SK-N-SH (cell line): ENCODE measurements at regions not wholly inside any gene's neighbourhood (a gene's known extent, or its start where the extent isn't known, plus 50 kb on each side); places are given as distances from the start of the nearest gene placed in this dataset.

Experiments used
- CTCF ChIP-seq: fragments of 200-600 bp; sonication (generic); IDR thresholded peaks from 2 replicates; pipeline ENCODE4 v1.6.1; 2017; ENCODE audit warnings: antibody characterized with exemption, mild to moderate bottlenecking, moderate library complexity
- EZH2phosphoT487 ChIP-seq: fragments of 200-600 bp; sonication (generic); IDR thresholded peaks from 2 replicates; pipeline ENCODE4 v1.6.1; 2017; ENCODE audit warnings: low read depth, mixed run types, mild to moderate bottlenecking, antibody characterized with exemption, moderate library complexity, borderline replicate concordance
- FOXM1 ChIP-seq: IDR thresholded peaks from 2 replicates; pipeline ENCODE4 v1.4.0; 2012; ENCODE audit warnings: low read depth, mild to moderate bottlenecking
- IRF3 ChIP-seq: fragments of 150-350 bp; IDR thresholded peaks from 2 replicates; pipeline ENCODE4 v1.6.1; 2016; ENCODE audit warnings: mild to moderate bottlenecking, low read depth, low read length
- JUND ChIP-seq: IDR thresholded peaks from 2 replicates; pipeline ENCODE4 v1.4.0; 2012
- POLR2AphosphoS5 ChIP-seq: IDR thresholded peaks from 2 replicates; pipeline ENCODE4 v1.6.1; 2012; ENCODE audit warnings: low read depth, low read length
- RCOR1 ChIP-seq: fragments of 150-350 bp; IDR thresholded peaks from 2 replicates; pipeline ENCODE4 v1.6.1; 2017; ENCODE audit warnings: antibody characterized with exemption, low read length
- TF ChIP-seq, protein P1 (sequence below): fragments of 150-350 bp; IDR thresholded peaks from 2 replicates; pipeline ENCODE4 v1.6.1; 2017; ENCODE audit warnings: antibody characterized with exemption, low read length, low read depth, borderline replicate concordance
- TF ChIP-seq, protein P2 (sequence below): IDR thresholded peaks from 2 replicates; pipeline ENCODE4; 2012

DNA sequence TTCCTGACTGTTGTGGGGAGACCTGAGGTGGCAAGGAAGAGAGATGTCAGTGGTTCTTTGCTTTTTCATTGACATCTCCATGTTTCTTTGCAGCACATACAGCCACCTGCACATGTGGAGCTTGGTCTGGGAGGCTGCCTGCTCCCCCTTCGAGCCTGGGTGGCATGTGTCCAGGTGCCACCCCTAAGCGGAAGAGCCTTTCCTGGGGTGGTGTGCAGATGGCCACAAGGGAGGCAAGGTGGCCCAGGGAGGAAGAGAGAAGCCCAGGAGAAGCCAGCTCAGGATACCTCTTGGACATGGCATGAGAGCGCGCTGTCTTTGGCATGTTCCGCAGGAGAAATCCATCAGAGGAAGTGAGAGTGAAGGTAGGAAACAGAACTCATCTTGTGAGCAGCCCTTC is 105.9 kb upstream of the NPTX2 start:
- TF ChIP-seq, protein P1, sequence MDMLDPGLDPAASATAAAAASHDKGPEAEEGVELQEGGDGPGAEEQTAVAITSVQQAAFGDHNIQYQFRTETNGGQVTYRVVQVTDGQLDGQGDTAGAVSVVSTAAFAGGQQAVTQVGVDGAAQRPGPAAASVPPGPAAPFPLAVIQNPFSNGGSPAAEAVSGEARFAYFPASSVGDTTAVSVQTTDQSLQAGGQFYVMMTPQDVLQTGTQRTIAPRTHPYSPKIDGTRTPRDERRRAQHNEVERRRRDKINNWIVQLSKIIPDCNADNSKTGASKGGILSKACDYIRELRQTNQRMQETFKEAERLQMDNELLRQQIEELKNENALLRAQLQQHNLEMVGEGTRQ = no peak
- TF ChIP-seq RCOR1 (no peak), POLR2AphosphoS5 (no peak), CTCF (no peak), FOXM1 (no peak), EZH2phosphoT487 (no peak), JUND (no peak), IRF3 (no peak)
- TF ChIP-seq, protein P2, sequence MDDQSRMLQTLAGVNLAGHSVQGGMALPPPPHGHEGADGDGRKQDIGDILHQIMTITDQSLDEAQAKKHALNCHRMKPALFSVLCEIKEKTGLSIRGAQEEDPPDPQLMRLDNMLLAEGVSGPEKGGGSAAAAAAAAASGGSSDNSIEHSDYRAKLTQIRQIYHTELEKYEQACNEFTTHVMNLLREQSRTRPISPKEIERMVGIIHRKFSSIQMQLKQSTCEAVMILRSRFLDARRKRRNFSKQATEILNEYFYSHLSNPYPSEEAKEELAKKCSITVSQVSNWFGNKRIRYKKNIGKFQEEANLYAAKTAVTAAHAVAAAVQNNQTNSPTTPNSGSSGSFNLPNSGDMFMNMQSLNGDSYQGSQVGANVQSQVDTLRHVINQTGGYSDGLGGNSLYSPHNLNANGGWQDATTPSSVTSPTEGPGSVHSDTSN = no peak
